UCSD-AML1 (cell line): ENCODE measurements at regions not wholly inside any gene's neighbourhood (a gene's known extent, or its start where the extent isn't known, plus 50 kb on each side); places are given as distances from the start of the nearest gene placed in this dataset.
"Not testable (repeated sequence)": the region's sequence is repeated elsewhere in the genome, so short reads cannot be mapped to it uniquely, and the experiment has no call there.

Source experiments
- DNase-seq: peaks from one replicate; lab custom pipeline; 2025; ENCODE audit not compliant: unreplicated experiment; lab: John Stamatoyannopoulos, UW

DNA sequence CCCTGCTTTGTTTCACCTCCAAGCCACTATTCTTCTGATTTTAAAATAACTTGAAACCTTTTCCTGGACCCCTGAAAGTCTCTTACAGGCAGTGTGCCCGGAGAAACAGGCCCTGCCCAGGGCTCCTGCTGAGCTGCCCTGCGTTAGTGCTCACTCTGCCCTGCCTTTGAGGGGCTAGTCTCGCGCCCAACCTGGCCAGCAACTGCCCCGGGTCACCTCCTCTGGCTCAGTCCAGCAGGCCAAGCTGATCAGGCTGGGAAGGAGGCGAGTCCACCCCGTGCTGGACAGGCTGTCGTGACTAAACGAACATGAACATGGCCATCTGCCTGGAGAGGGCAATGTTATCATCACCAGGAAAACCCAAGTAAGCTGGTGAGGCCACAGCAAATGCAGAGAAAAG, 245.4 kb downstream of the ANKRD60 start:
- no peak for DNase-seq

DNA sequence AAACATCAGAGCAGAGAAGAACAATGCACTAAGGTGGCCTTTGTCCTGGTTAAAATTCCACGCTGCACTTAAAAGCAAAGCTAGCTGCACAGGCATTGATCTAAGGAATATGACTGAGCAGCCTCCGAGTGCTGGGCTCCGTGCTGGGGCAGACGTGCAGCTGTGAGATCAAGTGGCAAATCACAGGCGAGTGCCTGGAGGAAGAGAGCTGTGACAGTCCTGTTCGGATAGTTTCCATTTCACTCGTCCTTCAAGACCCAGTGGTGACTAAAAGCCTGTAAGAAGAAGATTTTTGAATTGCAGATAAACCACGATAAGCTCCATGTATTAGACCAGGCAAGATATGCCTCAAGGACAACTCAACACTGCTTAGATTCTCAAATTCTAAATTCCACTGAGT, 247.9 kb downstream of the ANKRD60 start:
- no peak for DNase-seq

DNA sequence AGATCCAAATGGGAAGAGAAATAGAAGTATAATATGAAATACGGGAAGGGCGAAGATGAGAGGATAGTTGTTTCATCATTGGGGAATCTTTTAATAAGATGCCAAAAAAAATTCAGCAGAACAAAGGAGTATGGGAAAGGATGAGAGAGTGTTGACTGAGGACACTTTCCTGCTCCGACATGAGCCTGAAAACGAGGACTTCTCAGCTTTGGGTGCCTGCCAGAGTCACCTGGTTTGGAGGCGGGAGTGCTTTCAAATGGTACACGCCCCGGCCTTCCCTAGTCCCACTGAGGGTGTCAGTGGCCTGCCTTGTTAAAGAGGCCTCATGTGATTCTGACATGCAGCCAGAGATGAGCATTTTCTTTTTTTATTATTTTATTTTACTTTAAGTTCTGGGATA, 250.9 kb downstream of the ANKRD60 start:
- DNase-seq: no peak

DNA sequence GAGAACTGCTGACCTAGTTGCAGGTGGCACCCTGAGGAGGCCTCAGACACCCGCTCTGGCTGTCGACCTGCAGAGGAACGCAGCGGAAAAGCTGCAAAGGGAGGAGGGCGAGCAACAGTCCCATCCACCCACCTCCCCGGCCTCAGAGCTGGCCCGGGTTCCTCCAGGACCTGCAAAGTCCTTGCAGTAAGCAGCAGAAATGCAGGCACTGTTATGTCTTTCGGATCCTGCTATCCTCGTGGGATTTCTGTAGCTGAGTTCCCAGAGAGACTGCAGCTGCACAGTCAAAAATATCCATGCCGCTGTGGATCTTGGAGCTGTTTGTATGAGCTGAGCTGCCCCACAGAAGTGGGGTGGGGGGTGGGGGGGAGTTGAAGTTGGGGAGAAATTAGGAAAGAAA, 251.3 kb downstream of the ANKRD60 start:
- no peak for DNase-seq

DNA sequence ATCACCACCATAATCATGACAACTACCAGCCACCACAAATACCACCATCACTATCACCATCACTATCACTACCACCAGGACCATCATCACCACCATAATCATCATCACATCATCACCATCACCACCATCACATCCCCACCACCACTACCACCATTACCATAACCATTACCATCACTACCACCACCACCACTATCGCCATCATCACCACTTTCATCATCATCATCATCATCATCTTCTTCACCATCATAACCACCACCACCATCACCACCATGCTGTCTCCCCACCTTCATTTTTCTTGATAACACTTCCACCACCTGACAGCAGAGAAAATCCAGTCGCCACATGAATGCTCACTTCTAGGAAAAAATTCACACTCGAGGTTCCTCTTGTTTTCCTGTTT, 253.6 kb downstream of the ANKRD60 start:
- DNase-seq: no peak

DNA sequence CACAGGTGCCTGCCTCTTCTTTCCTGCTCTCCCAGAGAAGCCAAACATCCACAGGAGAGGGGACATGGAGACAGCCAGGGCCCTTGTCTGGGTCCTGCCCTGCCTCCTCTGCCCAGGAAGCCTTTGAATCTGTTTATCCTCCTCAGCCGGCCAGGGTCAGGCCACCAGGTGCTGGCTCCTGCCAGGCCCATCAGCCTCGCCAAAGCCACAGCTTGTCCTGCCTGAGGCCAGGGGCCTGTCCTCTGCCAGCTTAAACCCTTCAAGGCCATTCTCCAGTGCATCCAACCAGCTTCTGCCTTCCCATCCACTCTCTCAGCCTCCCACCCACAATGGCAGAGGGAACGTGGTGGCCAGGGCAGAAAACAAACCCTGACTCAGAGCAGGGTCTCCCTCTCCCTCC, 254.6 kb downstream of the ANKRD60 start:
- DNase-seq: no peak

DNA sequence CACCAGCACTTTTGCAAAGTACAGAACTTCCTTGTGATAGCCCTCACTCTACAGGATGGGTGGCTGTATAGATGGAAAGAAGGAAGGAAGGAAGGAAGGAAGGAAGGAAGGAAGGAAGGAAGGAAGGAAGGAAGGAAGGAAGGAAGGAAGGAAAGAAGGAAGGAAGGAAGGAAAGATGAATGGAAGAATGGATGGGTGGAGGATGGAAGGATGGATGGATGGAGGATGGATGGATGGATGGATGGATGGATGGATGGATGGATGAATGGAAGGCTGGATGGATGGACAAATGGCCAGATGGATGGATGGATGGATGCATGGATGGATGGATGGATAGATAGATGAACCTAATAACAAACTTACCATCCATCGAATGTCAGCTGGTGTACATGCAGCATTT, 256.9 kb downstream of the ANKRD60 start:
- DNase-seq: not testable (repeated sequence)

DNA sequence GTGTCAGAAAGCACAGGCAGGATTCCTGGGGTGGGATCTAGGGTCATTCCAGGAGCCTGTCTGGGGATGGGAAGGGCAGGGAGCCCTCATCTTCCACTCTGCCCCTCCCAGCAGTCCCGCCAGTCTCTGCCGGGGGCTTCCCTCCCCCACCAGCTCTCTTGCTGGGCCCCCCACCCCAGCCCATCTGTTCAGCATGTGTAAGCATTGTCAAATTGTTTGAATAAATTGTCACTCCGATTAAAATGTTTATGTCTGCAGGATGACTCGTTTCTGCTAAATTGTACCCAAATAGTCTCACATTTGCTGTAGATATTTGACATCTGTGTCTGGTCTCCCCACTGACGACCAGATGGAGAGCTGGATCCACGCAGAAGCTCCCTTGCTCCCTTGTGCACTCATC, 257.6 kb downstream of the ANKRD60 start:
- no peak for DNase-seq

DNA sequence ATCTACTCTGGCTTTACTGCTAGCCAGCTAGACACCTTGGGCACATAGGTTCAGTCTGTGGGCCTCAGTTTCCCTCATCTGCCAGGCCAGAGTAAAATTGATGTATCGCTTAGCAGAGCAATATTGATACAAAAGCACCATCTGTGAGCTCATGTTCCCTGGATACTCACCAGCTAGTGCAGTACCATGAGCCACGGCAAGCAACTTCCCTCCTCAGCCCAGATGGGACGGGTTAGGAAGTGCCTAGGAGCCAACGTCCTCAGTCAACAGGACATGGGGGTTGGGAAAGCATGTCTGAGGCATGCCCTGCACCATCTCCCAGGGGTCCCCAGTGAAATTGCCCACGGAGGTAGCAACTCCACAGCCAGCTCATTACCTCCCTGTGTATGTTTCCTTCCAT, 258.3 kb downstream of the ANKRD60 start:
- DNase-seq: no peak

DNA sequence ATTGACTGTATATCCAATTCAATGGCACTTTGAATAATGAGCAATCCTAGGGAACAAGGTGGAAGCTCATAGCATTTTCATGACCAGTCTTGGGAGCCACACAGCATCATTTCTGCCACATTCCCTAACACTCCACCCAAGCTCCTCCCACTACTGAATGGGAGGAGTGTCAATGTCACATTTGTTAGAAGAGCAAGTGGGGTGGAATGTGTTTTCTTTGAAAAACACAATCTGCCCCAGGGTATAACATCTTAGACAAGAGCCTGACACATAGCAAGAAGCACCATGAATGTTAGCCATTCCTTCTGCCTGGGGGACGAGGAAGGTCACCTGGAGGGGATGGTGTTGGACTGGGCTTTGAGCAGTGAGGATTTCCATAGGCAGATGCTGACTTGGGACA, 258.3 kb upstream of the PMEPA1 start:
- no peak for DNase-seq

DNA sequence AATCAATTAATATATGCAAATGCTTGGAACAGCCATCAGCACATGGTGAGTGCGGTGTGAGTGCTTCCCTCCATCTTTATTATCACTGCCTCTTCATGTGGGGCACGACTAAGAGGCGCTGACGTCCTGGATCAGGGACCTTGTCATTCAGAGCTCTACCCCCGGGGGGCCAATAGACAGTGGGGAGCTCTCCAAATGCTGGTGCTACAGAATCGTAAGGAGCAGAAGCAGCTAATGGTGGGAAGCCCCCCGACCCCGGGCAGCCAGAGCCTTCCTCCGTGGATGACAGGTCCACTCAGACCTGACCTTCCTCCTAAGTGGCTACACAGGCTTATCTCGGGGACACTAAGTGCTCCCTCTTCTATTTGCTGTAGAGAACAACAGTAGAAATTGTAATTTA, 257.5 kb upstream of the PMEPA1 start:
- DNase-seq: no peak

DNA sequence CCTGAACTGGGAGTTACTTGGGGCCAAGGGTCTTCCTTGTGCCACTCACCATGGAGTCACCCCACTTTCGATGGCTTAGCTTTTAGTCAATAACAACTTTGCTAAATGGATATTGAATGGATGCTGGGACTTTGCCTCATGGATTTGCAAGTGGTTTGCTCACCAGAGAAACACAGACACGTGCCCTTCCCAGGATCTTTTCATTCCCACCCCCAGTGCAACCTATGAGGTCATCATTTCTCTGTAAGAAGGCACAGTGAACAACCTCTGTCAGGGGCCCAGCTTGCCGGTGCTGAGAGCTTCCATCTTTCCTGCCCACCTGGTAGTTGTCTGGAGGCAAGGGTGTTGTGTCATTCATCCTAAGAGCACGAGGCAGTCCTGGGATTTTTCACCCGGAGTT, 256.8 kb upstream of the PMEPA1 start:
- DNase-seq: no peak

DNA sequence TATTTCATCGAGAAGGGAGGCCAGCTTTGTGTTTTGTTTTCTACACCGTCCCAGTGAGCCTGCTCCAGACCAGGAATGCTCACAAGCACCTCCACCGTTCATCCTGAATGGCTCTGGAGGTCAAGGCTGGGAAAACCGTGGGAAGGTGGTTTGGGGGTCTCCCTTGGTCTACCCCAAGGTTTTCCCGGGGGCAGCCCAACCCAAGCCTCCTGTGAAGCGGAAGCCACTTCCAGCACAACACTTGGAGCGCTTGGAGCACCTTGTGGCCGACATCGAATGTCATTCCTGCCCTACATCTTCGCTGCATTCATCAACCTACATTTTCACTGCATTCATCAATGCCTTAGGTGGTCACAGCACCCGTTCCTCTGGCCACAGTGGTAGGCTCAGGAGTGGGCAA, 255.6 kb upstream of the PMEPA1 start:
- no peak for DNase-seq

DNA sequence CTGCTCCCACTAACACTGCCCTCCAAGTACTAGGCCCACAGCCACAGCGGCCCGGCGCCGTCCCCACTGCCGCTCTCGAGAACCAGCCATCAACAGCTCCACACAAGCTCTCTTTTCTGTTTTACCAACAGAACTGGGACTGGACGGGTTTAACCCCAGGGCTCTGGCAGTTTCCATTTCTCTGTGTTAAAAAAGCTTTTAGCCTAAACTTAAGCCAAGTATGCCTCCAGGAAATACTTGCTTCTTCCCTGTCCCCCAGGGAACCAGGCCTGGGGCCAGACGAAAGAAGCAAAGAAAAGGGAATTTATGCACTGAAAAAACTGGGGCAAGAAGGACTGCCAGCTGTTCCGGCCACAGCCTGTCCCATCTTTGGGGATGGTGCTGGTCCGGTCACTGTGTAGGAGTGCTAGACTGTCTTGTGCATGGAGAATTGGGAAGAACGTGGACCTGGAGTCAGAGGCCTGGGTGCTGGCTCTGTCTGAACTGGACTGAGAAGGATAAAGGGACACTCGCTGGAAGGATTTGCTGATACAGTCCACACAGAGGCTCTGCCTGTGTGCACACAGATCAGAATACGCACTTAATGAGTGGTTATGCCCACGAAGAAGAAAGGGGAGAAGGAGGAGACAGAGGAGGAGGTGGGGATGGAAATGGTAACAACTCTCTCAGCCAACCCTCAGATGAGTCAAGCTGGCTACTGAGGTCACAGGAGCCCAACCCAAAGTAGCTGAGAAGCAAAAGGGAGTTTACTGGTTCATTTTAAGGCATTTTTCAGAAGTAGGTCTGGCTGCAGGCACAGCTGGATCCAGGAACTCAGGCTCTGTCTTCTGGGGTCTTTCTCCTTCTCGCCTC, 254.4 kb upstream of the PMEPA1 start:
- DNase-seq: no peak

DNA sequence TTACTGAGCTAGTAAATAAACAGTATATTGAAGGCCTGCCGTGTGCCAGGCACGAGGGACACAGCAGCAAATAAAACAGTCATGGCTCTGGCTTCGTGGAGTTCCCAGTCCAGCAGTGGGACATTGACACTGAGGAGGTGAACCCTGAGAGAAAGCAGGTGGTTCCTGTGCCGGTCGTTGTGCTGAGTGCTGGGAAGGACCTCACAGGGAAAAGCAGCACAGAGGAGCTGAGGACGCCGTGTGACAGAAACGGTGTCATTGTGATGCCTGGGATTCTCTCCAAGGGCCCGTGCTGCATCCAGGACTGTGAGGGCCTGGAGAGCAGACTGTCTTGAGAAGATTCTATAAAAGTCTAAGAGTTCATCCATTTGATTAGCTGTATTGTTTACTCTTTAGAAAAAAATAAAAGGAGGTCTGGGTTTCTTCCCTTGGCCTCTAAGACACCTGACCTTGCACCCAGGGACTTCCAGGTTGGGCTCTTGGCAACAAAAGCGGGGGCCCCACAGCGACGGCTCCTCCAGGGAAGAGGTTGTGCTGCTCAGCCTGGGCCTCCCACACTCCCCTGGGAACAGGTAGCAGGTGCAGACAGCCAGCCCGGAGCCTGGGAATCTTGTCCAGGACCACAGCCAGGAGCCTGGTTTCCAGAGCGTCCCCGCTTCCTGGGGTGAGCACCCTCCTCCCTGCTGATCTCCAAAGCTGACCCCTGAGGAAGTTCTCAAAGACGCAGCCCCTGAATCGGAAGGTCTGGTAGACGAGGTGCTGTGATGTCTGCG, 251.2 kb upstream of the PMEPA1 start:
- DNase-seq: no peak

DNA sequence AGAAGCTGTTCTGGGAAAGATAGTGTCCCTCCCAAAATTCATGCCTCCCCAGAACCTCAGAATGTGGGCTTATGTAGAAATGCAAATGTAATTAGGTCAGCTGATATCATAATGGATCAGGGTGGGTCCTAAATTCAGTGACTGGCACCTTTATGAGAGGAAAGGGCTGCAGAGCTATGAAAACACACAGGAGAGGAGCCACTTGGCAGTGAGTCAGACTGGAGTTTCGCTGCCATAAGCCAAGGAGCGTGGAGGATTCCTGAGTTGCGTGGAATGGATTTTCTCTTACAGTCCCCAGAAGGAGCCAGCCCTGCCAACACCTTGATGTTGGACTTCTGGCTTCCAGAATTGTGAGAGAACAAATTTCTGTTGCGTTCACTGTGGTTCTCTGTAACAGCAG, 249.8 kb upstream of the PMEPA1 start:
- DNase-seq: no peak

DNA sequence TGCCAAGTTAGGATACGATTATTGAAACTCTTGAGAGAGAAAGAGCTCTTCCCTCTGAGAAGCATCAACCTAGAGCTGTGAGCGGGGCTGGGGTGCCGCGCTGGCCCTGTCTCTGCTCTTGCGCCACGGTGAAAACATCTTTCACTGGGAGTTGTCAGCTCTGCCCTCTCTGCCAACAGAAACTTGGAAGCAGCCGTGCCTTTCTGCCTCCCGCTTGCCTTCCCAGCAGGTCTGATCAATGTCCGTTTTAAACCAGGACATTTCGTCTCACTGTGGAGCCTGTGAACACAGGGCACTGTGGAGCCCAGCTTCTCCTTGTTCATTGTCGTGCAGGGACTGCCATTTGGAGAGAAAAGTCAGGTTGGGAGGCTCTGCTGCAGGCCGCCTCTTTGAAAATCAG, 249.2 kb upstream of the PMEPA1 start:
- no peak for DNase-seq

DNA sequence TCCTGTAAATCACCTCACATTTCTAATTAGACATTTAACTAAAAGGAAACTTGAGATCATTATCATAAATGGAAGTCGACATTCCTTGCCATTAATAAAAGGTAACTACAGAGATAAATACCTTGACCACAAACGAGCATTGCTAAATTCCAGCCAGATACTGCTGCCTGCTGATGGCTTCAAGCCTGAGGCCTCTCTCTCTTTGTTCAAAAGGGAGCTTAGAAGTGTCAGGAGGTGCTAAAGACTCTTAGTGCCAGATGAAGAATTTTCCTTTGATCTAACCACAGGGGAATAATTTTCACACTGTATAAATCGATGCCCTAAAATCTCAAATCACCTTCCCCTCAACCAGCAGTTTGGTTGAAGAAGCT, 248.2 kb upstream of the PMEPA1 start:
- no peak for DNase-seq

DNA sequence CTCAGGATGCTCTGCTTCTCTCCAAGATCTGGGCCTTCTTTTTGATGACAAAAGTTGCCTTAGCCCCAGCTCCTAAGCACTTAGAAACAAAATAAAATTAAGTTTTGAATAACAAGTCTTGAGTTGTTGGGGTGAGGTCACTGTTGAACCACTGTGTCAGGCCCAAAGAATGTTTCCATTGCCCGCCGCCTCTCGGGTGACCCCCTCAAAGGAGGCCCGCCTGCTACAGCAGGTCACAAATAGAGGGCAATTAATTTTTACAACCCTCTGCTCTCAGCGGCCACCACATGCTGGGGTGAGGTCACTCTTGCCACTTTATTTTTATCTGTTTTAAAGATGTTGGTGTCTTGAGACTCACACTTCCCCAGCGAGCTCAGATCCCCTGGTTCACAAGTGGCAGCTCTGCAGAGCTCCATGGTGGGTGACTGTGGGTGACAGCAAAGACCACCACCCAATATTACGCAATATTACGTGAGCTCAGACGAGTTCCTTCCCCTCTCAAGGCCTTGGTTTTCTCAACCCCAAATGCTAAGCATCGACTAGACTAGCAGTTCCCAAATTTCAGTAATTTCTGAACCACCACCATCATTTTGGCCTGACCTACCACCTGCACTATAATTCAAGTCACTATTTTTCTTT, 247.7 kb upstream of the PMEPA1 start:
- DNase-seq: no peak

DNA sequence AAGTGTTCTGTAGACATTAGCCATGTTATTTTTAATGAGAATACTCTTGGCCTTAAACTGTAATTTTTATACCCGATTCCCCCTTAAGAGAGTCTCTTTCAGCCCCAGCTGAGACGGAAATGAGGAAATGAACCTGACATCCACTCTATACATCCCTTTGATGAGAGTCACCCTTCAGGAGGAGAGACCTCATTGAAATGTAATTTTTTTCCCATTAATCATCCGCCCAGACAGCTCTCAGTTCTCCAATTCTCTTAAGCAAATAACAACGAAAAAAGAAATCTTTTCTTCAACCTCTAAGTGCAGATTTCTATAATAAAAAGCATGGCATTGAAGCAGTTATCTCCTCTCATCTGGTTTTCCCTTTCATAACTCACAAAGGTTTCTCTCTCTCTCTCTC, 243.8 kb upstream of the PMEPA1 start:
- no peak for DNase-seq

DNA sequence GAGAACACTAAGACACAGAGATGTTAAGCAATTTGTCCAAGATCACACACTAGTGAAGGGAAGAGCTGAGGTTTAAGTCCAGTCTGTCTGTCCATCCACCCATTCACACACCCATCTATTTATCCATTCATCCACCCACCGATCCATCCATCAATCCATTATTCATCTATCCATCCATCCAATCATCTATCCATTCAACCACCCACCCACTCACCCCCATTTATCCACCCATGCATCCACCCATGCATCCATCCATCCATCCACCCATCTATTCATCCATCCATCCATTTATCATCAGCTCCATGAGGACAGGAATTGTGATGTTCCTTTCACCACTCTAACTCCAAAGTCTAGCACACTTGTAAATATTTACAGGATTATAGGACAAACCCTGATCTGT, 242.3 kb upstream of the PMEPA1 start:
- no peak for DNase-seq

DNA sequence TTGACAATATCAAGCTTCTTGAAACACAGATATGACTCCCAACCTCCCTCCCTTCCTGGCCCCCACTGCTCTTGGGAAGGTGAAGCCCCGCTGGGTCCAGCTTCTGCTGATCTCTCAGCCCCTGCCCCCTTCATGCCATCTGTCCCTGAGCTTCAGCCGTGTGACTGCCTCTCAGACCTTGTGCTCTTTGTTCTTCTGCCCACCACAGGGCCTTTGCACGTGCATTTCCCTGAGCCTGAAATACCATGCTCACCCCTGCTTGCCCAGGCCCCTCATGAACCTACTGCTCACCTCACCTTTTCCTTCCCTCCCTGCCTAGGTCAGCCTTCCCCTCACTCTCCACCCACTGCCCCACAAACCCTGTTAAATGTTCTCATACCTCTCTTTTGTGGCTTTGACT, 241.7 kb upstream of the PMEPA1 start:
- DNase-seq: no peak
